Loucy (cell line): ENCODE measurements at regions not wholly inside any gene's neighbourhood (a gene's known extent, or its start where the extent isn't known, plus 50 kb on each side); places are given as distances from the start of the nearest gene placed in this dataset.

Source experiments
- H2AFZ ChIP-seq: fragments of 200-600 bp; sonication (generic); 2 replicates; pipeline ENCODE4 v1.6.0; 2016; ENCODE audit warnings: antibody characterized with exemption, mild to moderate bottlenecking, low read length, moderate library complexity
- H3F3A ChIP-seq: fragments of 200-600 bp; 2 replicates; pipeline ENCODE4 v1.6.0; 2016; ENCODE audit warnings: antibody characterized with exemption, low read depth, mild to moderate bottlenecking
- H3K27me3 ChIP-seq: fragments of 200-600 bp; sonication (generic); 2 replicates; pipeline ENCODE4 v1.6.1; 2014; ENCODE audit warnings: low read length, mild to moderate bottlenecking; ENCODE audit not compliant: insufficient read depth, poor library complexity, severe bottlenecking
- H3K36me3 ChIP-seq: fragments of 200-600 bp; sonication (generic); 2 replicates; pipeline ENCODE4 v1.6.1; 2016; ENCODE audit warnings: low read length; ENCODE audit not compliant: insufficient read depth
- H3K4me1 ChIP-seq: fragments of 200-600 bp; sonication (generic); 2 replicates; pipeline ENCODE4 v1.5.1; 2014; ENCODE audit warnings: low read length, mild to moderate bottlenecking; ENCODE audit not compliant: insufficient read depth, poor library complexity, severe bottlenecking
- H3K4me2 ChIP-seq: fragments of 200-600 bp; sonication (generic); 2 replicates; pipeline ENCODE4 v1.6.0; 2014; ENCODE audit warnings: antibody characterized with exemption, low read length, low read depth, mild to moderate bottlenecking; ENCODE audit not compliant: poor library complexity, severe bottlenecking
- H3K4me3 ChIP-seq: fragments of 200-600 bp; sonication (generic); 2 replicates; pipeline ENCODE4 v1.5.1; 2014; ENCODE audit warnings: low read length, mild to moderate bottlenecking, mixed read lengths; ENCODE audit not compliant: poor library complexity, severe bottlenecking
- H3K79me2 ChIP-seq: fragments of 200-600 bp; sonication (generic); 2 replicates; pipeline ENCODE4 v1.6.1; 2014; ENCODE audit warnings: low read length; ENCODE audit not compliant: insufficient read depth
- H3K9ac ChIP-seq: fragments of 200-600 bp; sonication (generic); 2 replicates; pipeline ENCODE4 v1.6.0; 2014; ENCODE audit warnings: mild to moderate bottlenecking, low read depth, low read length, moderate library complexity; ENCODE audit not compliant: poor library complexity, severe bottlenecking
- H3K9me2 ChIP-seq: fragments of 200-600 bp; sonication (generic); replicated peaks from 2 replicates; pipeline ENCODE4 v1.6.1; 2016; ENCODE audit warnings: low read depth, low read length, mixed read lengths
- H3K9me3 ChIP-seq: fragments of 200-600 bp; sonication (generic); 2 replicates; pipeline ENCODE4 v1.6.1; 2014; ENCODE audit warnings: mild to moderate bottlenecking, antibody characterized with exemption, low read length, low read depth; ENCODE audit not compliant: insufficient read depth
- H4K20me1 ChIP-seq: fragments of 200-600 bp; sonication (generic); 2 replicates; pipeline ENCODE4 v1.6.0; 2014; ENCODE audit warnings: antibody characterized with exemption, low read length, mild to moderate bottlenecking; ENCODE audit not compliant: insufficient read depth, poor library complexity, severe bottlenecking
- EZH2phosphoT487 ChIP-seq: fragments of 200-600 bp; IDR thresholded peaks from 2 replicates; pipeline ENCODE4 v1.6.1; 2018; ENCODE audit warnings: antibody characterized with exemption, mild to moderate bottlenecking, moderate library complexity, borderline replicate concordance
- TF ChIP-seq, protein P1 (sequence below): fragments of 200-600 bp; sonication (generic); conservative IDR thresholded peaks from 2 replicates; pipeline ENCODE4 v1.5.1; 2014; ENCODE audit warnings: mild to moderate bottlenecking, antibody characterized with exemption, low read length

DNA sequence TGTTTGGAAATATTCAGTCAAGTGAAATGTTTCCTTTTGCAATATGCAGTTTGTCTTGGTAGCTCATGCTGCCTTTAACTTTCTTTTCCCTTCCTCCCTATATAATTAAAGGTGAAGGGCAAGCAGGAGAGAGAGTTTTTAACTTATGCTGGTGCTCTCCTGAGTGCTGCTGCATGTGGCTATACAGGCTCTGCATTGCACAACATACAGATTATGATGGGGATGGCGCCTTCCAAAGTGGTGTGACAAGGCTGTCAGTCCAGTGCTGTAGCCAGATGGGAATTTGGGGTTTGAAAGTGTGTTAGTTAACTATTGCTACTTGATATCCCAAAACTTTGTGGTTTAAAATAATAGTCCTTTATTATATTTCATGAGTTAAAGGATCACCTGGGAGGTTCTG lies 199.0 kb downstream of the ATP23 start:
- H3K27me3 ChIP-seq: no peaks in the 10 kb centered on the region
- H4K20me1 ChIP-seq: no peaks in the 10 kb centered on the region
- no peaks in the 10 kb centered on the region for H3K36me3 ChIP-seq
- H3K4me1 ChIP-seq: no peaks in the 10 kb centered on the region
- H3F3A ChIP-seq: no peaks in the 10 kb centered on the region
- H3K9me2 ChIP-seq: no peaks in the 10 kb centered on the region
- H3K9ac ChIP-seq: no peak overlapping the region
- no peak overlapping the region for H2AFZ ChIP-seq
- no peak for TF ChIP-seq EZH2phosphoT487
- TF ChIP-seq, protein P1, sequence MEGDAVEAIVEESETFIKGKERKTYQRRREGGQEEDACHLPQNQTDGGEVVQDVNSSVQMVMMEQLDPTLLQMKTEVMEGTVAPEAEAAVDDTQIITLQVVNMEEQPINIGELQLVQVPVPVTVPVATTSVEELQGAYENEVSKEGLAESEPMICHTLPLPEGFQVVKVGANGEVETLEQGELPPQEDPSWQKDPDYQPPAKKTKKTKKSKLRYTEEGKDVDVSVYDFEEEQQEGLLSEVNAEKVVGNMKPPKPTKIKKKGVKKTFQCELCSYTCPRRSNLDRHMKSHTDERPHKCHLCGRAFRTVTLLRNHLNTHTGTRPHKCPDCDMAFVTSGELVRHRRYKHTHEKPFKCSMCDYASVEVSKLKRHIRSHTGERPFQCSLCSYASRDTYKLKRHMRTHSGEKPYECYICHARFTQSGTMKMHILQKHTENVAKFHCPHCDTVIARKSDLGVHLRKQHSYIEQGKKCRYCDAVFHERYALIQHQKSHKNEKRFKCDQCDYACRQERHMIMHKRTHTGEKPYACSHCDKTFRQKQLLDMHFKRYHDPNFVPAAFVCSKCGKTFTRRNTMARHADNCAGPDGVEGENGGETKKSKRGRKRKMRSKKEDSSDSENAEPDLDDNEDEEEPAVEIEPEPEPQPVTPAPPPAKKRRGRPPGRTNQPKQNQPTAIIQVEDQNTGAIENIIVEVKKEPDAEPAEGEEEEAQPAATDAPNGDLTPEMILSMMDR: no peak
- no peaks in the 10 kb centered on the region for H3K9me3 ChIP-seq
- no peak overlapping the region for H3K4me3 ChIP-seq
- no peaks in the 10 kb centered on the region for H3K79me2 ChIP-seq
- no peak overlapping the region for H3K4me2 ChIP-seq

DNA sequence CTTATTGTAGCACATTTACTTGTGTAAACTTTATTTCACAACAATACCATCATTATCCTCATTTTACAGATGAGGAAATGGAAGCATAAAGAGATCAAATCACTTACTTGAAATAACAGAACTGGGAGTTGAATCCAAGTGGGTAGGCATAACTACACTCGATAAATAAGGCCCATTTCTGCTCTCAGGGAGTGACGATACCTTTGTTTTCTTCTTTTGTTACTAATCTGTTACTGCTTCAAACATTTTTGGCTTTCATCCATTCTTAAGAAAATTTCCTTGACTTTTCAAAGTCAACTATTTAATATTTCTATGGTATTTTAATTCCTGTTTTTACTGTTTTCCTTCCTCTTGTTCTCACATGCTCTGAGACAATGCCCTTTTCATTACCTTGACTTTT lies 201.6 kb downstream of the ATP23 start:
- no peaks in the 10 kb centered on the region for H3K4me1 ChIP-seq
- H2AFZ ChIP-seq: no peak overlapping the region
- no peaks in the 10 kb centered on the region for H3K27me3 ChIP-seq
- H3K4me2 ChIP-seq: no peak overlapping the region
- H4K20me1 ChIP-seq: no peaks in the 10 kb centered on the region
- no peak overlapping the region for H3K4me3 ChIP-seq
- H3K79me2 ChIP-seq: no peaks in the 10 kb centered on the region
- H3F3A ChIP-seq: no peaks in the 10 kb centered on the region
- no peaks in the 10 kb centered on the region for H3K36me3 ChIP-seq
- no peaks in the 10 kb centered on the region for H3K9me2 ChIP-seq
- no peaks in the 10 kb centered on the region for H3K9me3 ChIP-seq
- no peak overlapping the region for H3K9ac ChIP-seq
- TF ChIP-seq, protein P1: no peak
- no peak for TF ChIP-seq EZH2phosphoT487

DNA sequence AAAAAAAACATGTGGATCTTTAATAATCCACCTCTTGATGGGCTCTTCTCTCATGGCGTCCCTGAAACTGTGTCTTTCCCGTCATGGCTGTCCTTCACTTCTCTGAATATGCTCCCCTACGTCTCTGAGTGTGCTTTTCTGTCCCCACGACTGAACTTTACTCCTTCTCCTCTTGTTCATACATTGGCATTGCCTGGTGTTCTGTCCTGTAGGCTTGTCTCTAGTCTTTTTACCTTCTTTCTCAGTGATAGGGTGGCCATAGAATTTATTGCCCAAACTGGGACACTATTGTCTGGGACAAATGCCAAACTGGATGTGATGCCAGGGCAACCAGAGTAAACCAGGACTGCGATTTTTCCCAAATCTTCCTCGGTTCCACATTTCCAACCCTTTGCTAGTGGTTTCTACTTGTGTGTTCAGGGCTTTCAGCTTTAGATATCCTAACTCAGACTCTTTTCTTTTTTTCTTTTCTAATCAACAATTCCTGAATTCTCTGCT lies 202.2 kb downstream of the ATP23 start:
- no peak overlapping the region for H3K9ac ChIP-seq
- TF ChIP-seq, protein P1: no peak
- TF ChIP-seq EZH2phosphoT487: no peak
- no peaks in the 10 kb centered on the region for H3F3A ChIP-seq
- no peaks in the 10 kb centered on the region for H3K36me3 ChIP-seq
- no peaks in the 10 kb centered on the region for H3K4me1 ChIP-seq
- H3K4me2 ChIP-seq: no peak overlapping the region
- no peaks in the 10 kb centered on the region for H3K9me3 ChIP-seq
- no peaks in the 10 kb centered on the region for H3K9me2 ChIP-seq
- H2AFZ ChIP-seq: no peak overlapping the region
- no peaks in the 10 kb centered on the region for H4K20me1 ChIP-seq
- no peaks in the 10 kb centered on the region for H3K27me3 ChIP-seq
- no peaks in the 10 kb centered on the region for H3K79me2 ChIP-seq
- H3K4me3 ChIP-seq: no peak overlapping the region
